GM23248 (cell line): ENCODE measurements at regions not wholly inside any gene's neighbourhood (a gene's known extent, or its start where the extent isn't known, plus 50 kb on each side); places are given as distances from the start of the nearest gene placed in this dataset.

Source experiments
- DNase-seq: peaks from one replicate; pipeline ENCODE4 v3.0.0-alpha.2; 2015
- H2AFZ ChIP-seq: fragments of 200-600 bp; sonication (generic); 2 replicates; pipeline ENCODE4 v1.6.1; 2016; ENCODE audit warnings: antibody characterized with exemption
- H3F3A ChIP-seq: fragments of 200-600 bp; sonication (generic); 2 replicates; pipeline ENCODE4 v1.6.1; 2016; ENCODE audit warnings: mild to moderate bottlenecking, antibody characterized with exemption, mixed run types; ENCODE audit not compliant: insufficient read depth
- H3K27ac ChIP-seq: fragments of 200-600 bp; sonication (generic); 2 replicates; pipeline ENCODE4 v1.5.1; 2016; ENCODE audit warnings: mild to moderate bottlenecking
- H3K27me3 ChIP-seq: fragments of 200-600 bp; sonication (generic); replicated peaks from 2 replicates; pipeline ENCODE4 v1.6.1; 2016; ENCODE audit warnings: mild to moderate bottlenecking; ENCODE audit not compliant: insufficient read depth
- H3K36me3 ChIP-seq: fragments of 200-600 bp; sonication (generic); 2 replicates; pipeline ENCODE4 v1.6.1; 2016; ENCODE audit warnings: low read depth, mild to moderate bottlenecking
- H3K4me1 ChIP-seq: fragments of 200-600 bp; sonication (generic); 2 replicates; pipeline ENCODE4 v1.6.1; 2016; ENCODE audit warnings: mild to moderate bottlenecking; ENCODE audit not compliant: insufficient read depth
- H3K4me2 ChIP-seq: fragments of 200-600 bp; sonication (generic); one replicate; pipeline ENCODE4 v1.6.1; 2016; ENCODE audit warnings: mild to moderate bottlenecking; ENCODE audit not compliant: unreplicated experiment
- H3K4me3 ChIP-seq: fragments of 200-600 bp; sonication (generic); 2 replicates; pipeline ENCODE4 v1.5.1; 2016; ENCODE audit warnings: mild to moderate bottlenecking
- H3K79me2 ChIP-seq: fragments of 200-600 bp; sonication (generic); 2 replicates; pipeline ENCODE4 v1.6.1; 2016; ENCODE audit warnings: mild to moderate bottlenecking; ENCODE audit not compliant: insufficient read depth
- H3K9ac ChIP-seq: fragments of 200-600 bp; sonication (generic); 2 replicates; pipeline ENCODE4 v1.6.1; 2016; ENCODE audit warnings: mild to moderate bottlenecking
- H3K9me2 ChIP-seq: fragments of 200-600 bp; sonication (generic); 2 replicates; pipeline ENCODE4 v1.6.1; 2016; ENCODE audit warnings: mixed run types, mild to moderate bottlenecking, moderate library complexity; ENCODE audit not compliant: insufficient read depth
- H3K9me3 ChIP-seq: fragments of 200-600 bp; sonication (generic); one replicate; pipeline ENCODE4 v1.6.1; 2017; ENCODE audit warnings: low read depth
- H4K20me1 ChIP-seq: fragments of 200-600 bp; sonication (generic); 2 replicates; pipeline ENCODE4 v1.6.0; 2016; ENCODE audit not compliant: insufficient read depth
- EZH2 ChIP-seq: fragments of 200-600 bp; sonication (generic); IDR thresholded peaks from 2 replicates; pipeline ENCODE4 v1.6.1; 2018; ENCODE audit warnings: antibody characterized with exemption, mild to moderate bottlenecking; ENCODE audit not compliant: insufficient read depth, poor library complexity, severe bottlenecking
- EZH2phosphoT487 ChIP-seq: fragments of 200-600 bp; sonication (generic); IDR thresholded peaks from 2 replicates; pipeline ENCODE4 v1.6.1; 2018; ENCODE audit warnings: antibody characterized with exemption, moderate library complexity, mild to moderate bottlenecking, low read depth; ENCODE audit not compliant: insufficient read depth
- WGBS, 2 experiments: methylation state at CpG; one replicate each; pipeline ENCODE4 v1.1.6; 2015 to 2017; ENCODE audit warnings: low lambda C conversion rate in 2 of 2, low coverage in 1 of 2; ENCODE audit errors: missing lambda C conversion rate in 2 of 2; 5-methylcytosine and 5-hydroxymethylcytosine counted together
- in situ Hi-C: fragments of 300-500 bp; cut with MboI; formaldehyde crosslinking; loops from 2 replicates; pipeline ENCODE4 v1.15.0; 2020

GRCh38 chr7:123319911-123320310 is 120.1 kb upstream of the SLC13A1 start:
- H3K4me2 ChIP-seq: no peak overlapping the region
- H3K4me3 ChIP-seq: no peak overlapping the region
- in situ Hi-C loops: no loop called here
- no peaks in the 10 kb centered on the region for H4K20me1 ChIP-seq
- no peaks in the 10 kb centered on the region for H3K27me3 ChIP-seq
- H3K9ac ChIP-seq: no peak overlapping the region
- WGBS, 2 experiments: 13% methylated on average over 3 of the region's 3 CpGs
- no peaks in the 10 kb centered on the region for H3K36me3 ChIP-seq
- DNase-seq: no peak
- TF ChIP-seq EZH2: no peak
- no peak for TF ChIP-seq EZH2phosphoT487
- H3K27ac ChIP-seq: no peak overlapping the region
- no peak overlapping the region for H2AFZ ChIP-seq
- H3K79me2 ChIP-seq: no peaks in the 10 kb centered on the region
- no peaks in the 10 kb centered on the region for H3K4me1 ChIP-seq
- H3F3A ChIP-seq: no peaks in the 10 kb centered on the region
- no peaks in the 10 kb centered on the region for H3K9me3 ChIP-seq
- no peaks in the 10 kb centered on the region for H3K9me2 ChIP-seq

GRCh38 chr7:123314886-123315285 is 115.1 kb upstream of the SLC13A1 start:
- 61 to 68% methylated on average over 1 of the region's 1 CpG for WGBS, 2 experiments
- Histone ChIP-seq H2AFZ (no peak overlapping the region), H3K27me3 (no peaks in the 10 kb centered on the region), H3K9me3 (no peaks in the 10 kb centered on the region), H3F3A (no peaks in the 10 kb centered on the region), H3K4me1 (no peaks in the 10 kb centered on the region), H3K9me2 (no peaks in the 10 kb centered on the region), H3K4me3 (no peak overlapping the region), H3K27ac (no peak overlapping the region), H3K36me3 (no peaks in the 10 kb centered on the region), H3K79me2 (no peaks in the 10 kb centered on the region), H3K4me2 (no peak overlapping the region), H3K9ac (no peak overlapping the region), H4K20me1 (no peaks in the 10 kb centered on the region)
- TF ChIP-seq EZH2 (no peak), EZH2phosphoT487 (no peak)
- in situ Hi-C loops: no loop called here
- no peak for DNase-seq

GRCh38 chr7:123308254-123308951 is 108.6 kb upstream of the SLC13A1 start:
- no peaks in the 10 kb centered on the region for H3K79me2 ChIP-seq
- H3K4me3 ChIP-seq: no peak overlapping the region
- H3K27me3 ChIP-seq: no peaks in the 10 kb centered on the region
- no peaks in the 10 kb centered on the region for H3K9me2 ChIP-seq
- TF ChIP-seq EZH2: no peak
- TF ChIP-seq EZH2phosphoT487: no peak
- WGBS, 2 experiments: 20 to 24% methylated on average over 2 of the region's 2 CpGs
- H3F3A ChIP-seq: no peaks in the 10 kb centered on the region
- no peaks in the 10 kb centered on the region for H3K36me3 ChIP-seq
- no peaks in the 10 kb centered on the region for H3K4me1 ChIP-seq
- H2AFZ ChIP-seq: no peak overlapping the region
- no peak for DNase-seq
- in situ Hi-C loops: no loop called here
- H3K9me3 ChIP-seq: no peaks in the 10 kb centered on the region
- no peak overlapping the region for H3K27ac ChIP-seq
- H3K4me2 ChIP-seq: no peak overlapping the region
- H3K9ac ChIP-seq: no peak overlapping the region
- no peaks in the 10 kb centered on the region for H4K20me1 ChIP-seq

- Histone ChIP-seq H4K20me1 (no peaks in the 10 kb centered on the region), H3K9me2 (no peaks in the 10 kb centered on the region), H3K79me2 (no peaks in the 10 kb centered on the region), H2AFZ (no peak overlapping the region), H3K4me2 (no peak overlapping the region), H3K27ac (no peak overlapping the region), H3K36me3 (no peaks in the 10 kb centered on the region), H3K27me3 (no peaks in the 10 kb centered on the region), H3F3A (no peaks in the 10 kb centered on the region), H3K9ac (no peak overlapping the region), H3K9me3 (no peaks in the 10 kb centered on the region), H3K4me3 (no peak overlapping the region), H3K4me1 (no peaks in the 10 kb centered on the region)
- 13 to 26% methylated on average over 2 of the region's 2 CpGs for WGBS, 2 experiments
- TF ChIP-seq EZH2 (no peak), EZH2phosphoT487 (no peak)
- DNase-seq: no peak
- in situ Hi-C loops: no loop called here
Measured at GRCh38 chr7:123305840-123306375, 106.1 kb upstream of the SLC13A1 start.
